ENCODE measurements at regions not wholly inside any gene's neighbourhood (a gene's known extent, or its start where the extent isn't known, plus 50 kb on each side); places are given as distances from the start of the nearest gene placed in this dataset.

GRCh38 chr9:88694625-88695024 lies 159.6 kb downstream of the NXNL2 start:
- Histone ChIP-seq H3K36me3 (no peaks in the 10 kb centered on the region), H3K4me1 (ENCODE audit: insufficient read depth) (no peaks in the 10 kb centered on the region), H3K27ac (no peak overlapping the region), H3K27me3 (no peaks in the 10 kb centered on the region), H3K4me3 (no peak overlapping the region), H3K9me3 (no peaks in the 10 kb centered on the region)
- 17 to 40% (median 20%) methylated on average over 12 of the region's 12 CpGs for WGBS, 3 donors
- intact Hi-C loops (cut with DNase I) = no loop called here
- TF ChIP-seq CTCF (IDR thresholded peaks at IDR 0.05) (no peak), POLR2A (IDR thresholded peaks at IDR 0.05) (no peak), EP300 (IDR thresholded peaks at IDR 0.05) (no peak)
- no peak for DNase-seq

GRCh38 chr9:88696501-88696900 lies 161.5 kb downstream of the NXNL2 start:
- no peak overlapping the region for H3K27ac ChIP-seq
- no peaks in the 10 kb centered on the region for H3K27me3 ChIP-seq
- no peaks in the 10 kb centered on the region for H3K36me3 ChIP-seq
- 95 to 98% (median 95%) methylated on average over 9 of the region's 9 CpGs for WGBS, 3 donors
- no peaks in the 10 kb centered on the region for H3K9me3 ChIP-seq
- H3K4me1 ChIP-seq (ENCODE audit: insufficient read depth) = no peaks in the 10 kb centered on the region
- no peak for DNase-seq
- TF ChIP-seq EP300 (IDR thresholded peaks at IDR 0.05) (no peak), POLR2A (IDR thresholded peaks at IDR 0.05) (no peak), CTCF (IDR thresholded peaks at IDR 0.05) (no peak)
- intact Hi-C loops (cut with DNase I) = no loop called here
- H3K4me3 ChIP-seq = no peak overlapping the region

- Histone ChIP-seq H3K27me3 (no peaks in the 10 kb centered on the region), H3K4me3 (no peak overlapping the region), H3K27ac (no peak overlapping the region), H3K4me1 (ENCODE audit: insufficient read depth) (peaks cover 2% of the 10 kb centered on the region), H3K36me3 (no peaks in the 10 kb centered on the region), H3K9me3 (no peaks in the 10 kb centered on the region)
- intact Hi-C loops (cut with DNase I) = no loop called here
- no peak for TF ChIP-seq CTCF (IDR thresholded peaks at IDR 0.05)
- no peak for TF ChIP-seq EP300 (IDR thresholded peaks at IDR 0.05)
- TF ChIP-seq POLR2A (IDR thresholded peaks at IDR 0.05) = no peak
- no peak for DNase-seq
- 56 to 73% (median 65%) methylated on average over 8 of the region's 8 CpGs for WGBS, 3 donors
Observed at GRCh38 chr9:88697764-88698432, 162.9 kb downstream of the NXNL2 start.

- Histone ChIP-seq H3K27ac (no peak overlapping the region), H3K4me3 (no peak overlapping the region), H3K9me3 (no peaks in the 10 kb centered on the region), H3K36me3 (no peaks in the 10 kb centered on the region), H3K27me3 (no peaks in the 10 kb centered on the region), H3K4me1 (ENCODE audit: insufficient read depth) (peaks cover 2% of the 10 kb centered on the region)
- TF ChIP-seq EP300 (IDR thresholded peaks at IDR 0.05) (no peak), POLR2A (IDR thresholded peaks at IDR 0.05) (no peak), CTCF (IDR thresholded peaks at IDR 0.05) (no peak)
- intact Hi-C loops (cut with DNase I) = no loop called here
- no peak for DNase-seq
- 80 to 98% (median 90%) methylated on average over 2 of the region's 2 CpGs for WGBS, 3 donors
Observed at GRCh38 chr9:88702985-88703384, 168.0 kb downstream of the NXNL2 start.

All from ovary (tissue), 7 donors.